Ectodermal cell (in vitro differentiated cells): ENCODE measurements at regions not wholly inside any gene's neighbourhood (a gene's known extent, or its start where the extent isn't known, plus 50 kb on each side); places are given as distances from the start of the nearest gene placed in this dataset.
"Not testable (repeated sequence)": the region's sequence is repeated elsewhere in the genome, so short reads cannot be mapped to it uniquely, and the experiment has no call there.

Source experiments
- H3K27ac ChIP-seq: 2 replicates; pipeline ENCODE4 v1.7.0; 2013; ENCODE audit warnings: mild to moderate bottlenecking, low read depth, low read length; ENCODE audit not compliant: insufficient read depth, poor library complexity, severe bottlenecking
- H3K27me3 ChIP-seq: 2 replicates; pipeline ENCODE4 v1.7.0; 2013; ENCODE audit warnings: mild to moderate bottlenecking, low read length; ENCODE audit not compliant: insufficient read depth, control insufficient read depth, poor library complexity, severe bottlenecking
- H3K36me3 ChIP-seq: one replicate; pipeline ENCODE4 v1.7.0; 2013; ENCODE audit warnings: low read length; ENCODE audit not compliant: control insufficient read depth, insufficient read depth
- H3K4me1 ChIP-seq: one replicate; pipeline ENCODE4 v1.7.0; 2013; ENCODE audit warnings: low read length; ENCODE audit not compliant: control insufficient read depth, insufficient read depth
- H3K4me3 ChIP-seq: 2 replicates; pipeline ENCODE4 v1.7.0; 2013; ENCODE audit warnings: low read depth, low read length, control low read depth; ENCODE audit not compliant: insufficient read depth
- H3K9me3 ChIP-seq: 2 replicates; pipeline ENCODE4 v1.7.0; 2013; ENCODE audit warnings: mild to moderate bottlenecking, low read length, moderate library complexity; ENCODE audit not compliant: control insufficient read depth
- WGBS, 2 experiments: methylation state at CpG; one replicate each; pipeline ENCODE4 v1.1.7; 2013; ENCODE audit warnings: missing lambda C conversion rate in 2 of 2; 5-methylcytosine and 5-hydroxymethylcytosine counted together

DNA sequence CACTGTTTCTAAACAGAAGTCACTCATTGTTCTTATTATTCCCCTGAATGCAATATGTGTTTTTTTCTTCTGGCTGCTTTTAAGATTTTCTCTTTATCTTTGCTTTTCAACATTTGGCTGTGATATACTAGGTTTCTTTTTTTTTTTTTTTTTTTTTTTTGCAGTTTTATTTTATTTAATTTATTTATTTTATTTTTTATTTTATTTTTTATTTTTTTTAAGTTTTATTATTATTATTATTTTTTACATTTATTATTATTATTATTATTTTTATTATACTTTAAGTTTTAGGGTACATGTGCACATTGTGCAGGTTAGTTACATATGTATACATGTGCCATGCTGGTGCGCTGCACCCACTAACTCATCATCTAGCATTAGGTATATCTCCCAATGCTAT, 221.9 kb downstream of the UTP18 start:
- H3K9me3 ChIP-seq, H3K36me3 ChIP-seq, H3K27me3 ChIP-seq, H3K4me3 ChIP-seq, H3K4me1 ChIP-seq, H3K27ac ChIP-seq: not testable (repeated sequence)
- no CpG with 5 or more reads among the region's 1 CpG for WGBS, 2 experiments

DNA sequence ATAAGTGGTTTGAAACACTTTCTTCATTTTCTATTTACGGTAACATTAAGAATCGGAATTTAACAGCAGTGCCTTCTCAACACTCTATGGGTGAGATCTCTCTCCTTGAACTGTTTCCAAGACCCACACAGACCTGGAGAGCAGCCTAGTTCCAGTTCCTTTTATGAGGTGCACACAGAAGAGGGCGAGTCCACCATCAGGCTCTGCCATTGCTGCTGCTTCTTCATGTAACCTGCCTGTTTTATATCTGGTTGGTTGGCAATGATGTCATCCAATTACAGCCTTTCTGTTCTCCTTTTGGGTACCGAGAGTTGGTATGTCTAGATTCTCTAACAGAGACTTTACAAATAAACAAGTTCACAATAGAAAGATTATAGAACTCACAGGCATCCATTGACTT, 225.7 kb downstream of the UTP18 start:
- H3K9me3 ChIP-seq = no peaks in the 10 kb centered on the region
- no peak overlapping the region for H3K27ac ChIP-seq
- H3K36me3 ChIP-seq = no peaks in the 10 kb centered on the region
- H3K4me3 ChIP-seq = no peak overlapping the region
- no peaks in the 10 kb centered on the region for H3K27me3 ChIP-seq
- WGBS, 2 experiments = 87 to 97% methylated on average over 4 of the region's 4 CpGs
- H3K4me1 ChIP-seq = no peaks in the 10 kb centered on the region

- Histone ChIP-seq H3K4me3 (no peak overlapping the region), H3K27ac (no peak overlapping the region), H3K4me1 (no peaks in the 10 kb centered on the region), H3K36me3 (no peaks in the 10 kb centered on the region), H3K27me3 (no peaks in the 10 kb centered on the region), H3K9me3 (no peaks in the 10 kb centered on the region)
- 91 to 94% methylated on average over 5 of the region's 5 CpGs for WGBS, 2 experiments
Measured at GRCh38 chr17:51486885-51487520, 226.7 kb downstream of the UTP18 start.

DNA sequence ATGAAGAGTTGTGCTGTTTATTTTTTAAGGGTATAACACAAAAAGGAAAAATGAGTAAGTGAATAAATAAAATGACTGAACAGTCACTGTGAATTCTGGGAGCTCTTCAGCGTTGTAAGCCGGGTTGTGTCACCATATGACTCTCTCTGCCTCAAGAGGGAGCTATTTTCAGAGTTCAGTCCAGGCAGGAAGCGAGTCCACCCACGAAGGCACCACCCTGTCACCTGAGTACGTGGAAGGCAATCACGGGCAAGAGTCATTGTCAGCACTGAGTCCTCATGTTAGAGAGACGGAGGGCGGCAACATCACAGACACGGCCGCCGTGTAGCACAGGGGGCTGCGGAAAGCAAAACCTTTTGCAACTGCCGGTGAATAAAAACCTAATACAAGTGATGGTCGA, 227.6 kb downstream of the UTP18 start:
- no peaks in the 10 kb centered on the region for H3K36me3 ChIP-seq
- H3K27me3 ChIP-seq = no peaks in the 10 kb centered on the region
- H3K9me3 ChIP-seq = no peaks in the 10 kb centered on the region
- no peak overlapping the region for H3K27ac ChIP-seq
- 67 to 68% methylated on average over 14 of the region's 14 CpGs for WGBS, 2 experiments
- H3K4me3 ChIP-seq = no peak overlapping the region
- no peaks in the 10 kb centered on the region for H3K4me1 ChIP-seq

- 88% methylated on average over 6 of the region's 6 CpGs for WGBS, 2 experiments
Measured at GRCh38 chr17:51491416-51491815, 231.1 kb downstream of the UTP18 start.

GRCh38 chr17:51493206-51493605, 232.9 kb downstream of the UTP18 start:
- Histone ChIP-seq H3K27me3 (no peaks in the 10 kb centered on the region), H3K4me1 (no peaks in the 10 kb centered on the region), H3K9me3 (no peaks in the 10 kb centered on the region), H3K36me3 (no peaks in the 10 kb centered on the region), H3K4me3 (no peak overlapping the region), H3K27ac (no peak overlapping the region)
- WGBS, 2 experiments = 91 to 95% methylated on average over 2 of the region's 2 CpGs

More at GRCh38 chr17:51491416-51491815, 231.1 kb downstream of the UTP18 start:
- Histone ChIP-seq H3K9me3 (no peaks in the 10 kb centered on the region), H3K4me3 (no peak overlapping the region), H3K27me3 (no peaks in the 10 kb centered on the region), H3K36me3 (no peaks in the 10 kb centered on the region), H3K27ac (no peak overlapping the region), H3K4me1 (no peaks in the 10 kb centered on the region)

DNA sequence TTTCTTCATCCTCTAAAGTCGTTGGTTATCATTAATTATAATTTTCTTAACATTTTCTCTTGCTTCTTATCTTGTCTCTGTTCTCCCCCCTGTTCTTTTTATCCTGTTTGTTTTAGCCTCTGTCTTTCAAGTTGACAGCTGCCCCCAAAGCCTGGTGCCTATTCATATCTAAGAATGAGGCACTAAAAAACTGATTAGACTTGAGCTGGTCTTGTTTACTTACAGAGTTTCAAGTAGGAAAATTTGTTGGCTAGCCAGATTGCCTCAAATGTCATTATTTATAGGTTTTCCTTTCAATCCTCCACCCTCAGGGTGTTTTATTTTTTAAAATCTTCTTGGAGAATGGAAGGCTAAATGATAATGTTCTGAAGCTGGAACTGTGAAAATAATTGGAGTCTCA, 236.0 kb downstream of the UTP18 start:
- Histone ChIP-seq H3K27ac (no peak overlapping the region), H3K9me3 (no peaks in the 10 kb centered on the region), H3K4me3 (no peak overlapping the region), H3K27me3 (no peaks in the 10 kb centered on the region), H3K4me1 (no peaks in the 10 kb centered on the region), H3K36me3 (no peaks in the 10 kb centered on the region)
- WGBS, 2 experiments = 88 to 100% methylated on average over 1 of the region's 1 CpG

- H3K4me1 ChIP-seq = no peaks in the 10 kb centered on the region
- no peak overlapping the region for H3K4me3 ChIP-seq
- 83% methylated on average over 1 of the region's 1 CpG for whole genome bisulfite sequencing, 2 experiments
Measured at GRCh38 chr17:51499897-51500296, 239.6 kb downstream of the UTP18 start.

GRCh38 chr17:51500454-51500853, 240.1 kb downstream of the UTP18 start:
- Histone ChIP-seq H3K4me1 (no peaks in the 10 kb centered on the region), H3K9me3 (no peaks in the 10 kb centered on the region), H3K36me3 (no peaks in the 10 kb centered on the region), H3K4me3 (no peak overlapping the region), H3K27ac (no peak overlapping the region), H3K27me3 (no peaks in the 10 kb centered on the region)
- 73 to 96% methylated on average over 1 of the region's 1 CpG for WGBS, 2 experiments

More at GRCh38 chr17:51499897-51500296, 239.6 kb downstream of the UTP18 start:
- Histone ChIP-seq H3K27ac (no peak overlapping the region), H3K36me3 (no peaks in the 10 kb centered on the region), H3K27me3 (no peaks in the 10 kb centered on the region), H3K9me3 (no peaks in the 10 kb centered on the region)

- Histone ChIP-seq H3K4me1 (no peaks in the 10 kb centered on the region), H3K4me3 (no peak overlapping the region), H3K36me3 (no peaks in the 10 kb centered on the region), H3K9me3 (no peaks in the 10 kb centered on the region), H3K27ac (no peak overlapping the region), H3K27me3 (no peaks in the 10 kb centered on the region)
- 93 to 100% methylated on average over 1 of the region's 1 CpG for WGBS, 2 experiments
Measured at GRCh38 chr17:51505450-51505849, 245.1 kb downstream of the UTP18 start.

DNA sequence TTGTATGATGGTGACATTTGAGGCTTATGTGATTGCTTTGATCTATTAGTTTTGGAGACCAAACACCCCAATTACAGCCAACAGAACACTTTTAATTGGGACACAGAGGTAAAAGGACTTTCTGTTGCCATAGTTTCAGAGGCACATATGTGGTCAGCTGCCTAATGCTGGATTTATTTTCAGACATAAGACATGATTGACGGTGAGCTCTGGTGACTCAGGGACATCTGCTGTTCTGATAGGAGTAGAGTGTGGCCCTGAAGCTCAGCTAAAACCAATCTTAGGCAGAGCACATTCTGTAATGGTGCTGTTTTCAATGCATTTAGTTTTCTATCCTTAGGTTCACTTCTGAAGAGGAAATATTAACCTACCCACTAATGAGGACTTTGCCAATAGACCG, 247.1 kb downstream of the UTP18 start:
- WGBS, 2 experiments = 88 to 97% methylated on average over 2 of the region's 2 CpGs
- no peak overlapping the region for H3K4me3 ChIP-seq
- H3K27ac ChIP-seq = no peak overlapping the region

More for the DNA sequence above, 247.1 kb downstream of the UTP18 start:
- Histone ChIP-seq H3K36me3 (no peaks in the 10 kb centered on the region), H3K9me3 (no peaks in the 10 kb centered on the region), H3K4me1 (peaks cover 5% of the 10 kb centered on the region), H3K27me3 (no peaks in the 10 kb centered on the region)
